Lung (tissue), 11 donors: ENCODE measurements at regions not wholly inside any gene's neighbourhood (a gene's known extent, or its start where the extent isn't known, plus 50 kb on each side); places are given as distances from the start of the nearest gene placed in this dataset.
A peak's percentile ranks its signal among the peaks of the same experiment; 100 is the strongest.
"Not testable (repeated sequence)": the region's sequence is repeated elsewhere in the genome, so short reads cannot be mapped to it uniquely, and the experiment has no call there.

Source experiments
- ATAC-seq: fragments of 200-7000 bp; cut with Tn5 transposase; one replicate; pipeline ENCODE4 v1.9.1; 2020; ENCODE audit warnings: moderate number of reproducible peaks; ENCODE audit not compliant: insufficient read depth, low FRiP score
- DNase-seq, 3 donors: peaks; one replicate each; pipeline ENCODE4 v3.0.0-alpha.2; 2013 to 2017
- H3K27ac ChIP-seq, 2 donors: one replicate each; pipeline ENCODE4 v1.5.1; 2013; ENCODE audit warnings: mild to moderate bottlenecking in 2 of 2, moderate library complexity in 2 of 2, control low read depth in 1 of 2, inconsistent platforms in 1 of 2, low read depth in 1 of 2, low read length in 1 of 2
- H3K27me3 ChIP-seq, 3 donors: one replicate each; pipeline ENCODE4 v1.5.1; 2013; ENCODE audit warnings: low read length in 2 of 3; ENCODE audit not compliant: control insufficient read depth in 3 of 3, insufficient read depth in 3 of 3
- H3K36me3 ChIP-seq, 4 donors: one replicate each; pipeline ENCODE4 v1.5.1; 2013; ENCODE audit warnings: low read length in 4 of 4, mild to moderate bottlenecking in 1 of 4, moderate library complexity in 1 of 4; ENCODE audit not compliant: control insufficient read depth in 4 of 4, insufficient read depth in 4 of 4
- H3K4me1 ChIP-seq, 5 donors: one replicate each; pipeline ENCODE4 v1.5.1; 2013; ENCODE audit warnings: low read length in 5 of 5, mild to moderate bottlenecking in 2 of 5, moderate library complexity in 1 of 5; ENCODE audit not compliant: control insufficient read depth in 5 of 5, insufficient read depth in 5 of 5
- H3K4me3 ChIP-seq: one replicate; pipeline ENCODE4 v1.5.1; 2013; ENCODE audit warnings: mild to moderate bottlenecking, control low read depth, moderate library complexity
- H3K9ac ChIP-seq, 2 donors: one replicate each; pipeline ENCODE4 v1.5.1; 2013; ENCODE audit warnings: low read length in 2 of 2, control low read depth in 1 of 2; ENCODE audit not compliant: insufficient read depth in 1 of 2
- H3K9me3 ChIP-seq, 4 donors: one replicate each; pipeline ENCODE4 v1.5.1; 2013; ENCODE audit warnings: low read length in 3 of 4, mild to moderate bottlenecking in 1 of 4, moderate library complexity in 1 of 4; ENCODE audit not compliant: control insufficient read depth in 4 of 4, insufficient read depth in 3 of 4
- CTCF ChIP-seq: IDR thresholded peaks from 2 replicates; pipeline ENCODE4 v1.5.1; 2012; ENCODE audit warnings: mild to moderate bottlenecking; ENCODE audit errors: control extremely low read depth, extremely low read depth
- WGBS, 2 donors: extraction: QIAGEN DNeasy Blood & Tissue Kit; methylation state at CpG; one replicate each; pipeline ENCODE4 v1.1.7; 2013; 5-methylcytosine and 5-hydroxymethylcytosine counted together
- donor health status: control.
- donor health status: control.
- donor health status: Bipolar disorder and iron deficiency.
- donor health status: healthy.
- donor health status: DM: yes; HTN: yes; CAD: no.

DNA sequence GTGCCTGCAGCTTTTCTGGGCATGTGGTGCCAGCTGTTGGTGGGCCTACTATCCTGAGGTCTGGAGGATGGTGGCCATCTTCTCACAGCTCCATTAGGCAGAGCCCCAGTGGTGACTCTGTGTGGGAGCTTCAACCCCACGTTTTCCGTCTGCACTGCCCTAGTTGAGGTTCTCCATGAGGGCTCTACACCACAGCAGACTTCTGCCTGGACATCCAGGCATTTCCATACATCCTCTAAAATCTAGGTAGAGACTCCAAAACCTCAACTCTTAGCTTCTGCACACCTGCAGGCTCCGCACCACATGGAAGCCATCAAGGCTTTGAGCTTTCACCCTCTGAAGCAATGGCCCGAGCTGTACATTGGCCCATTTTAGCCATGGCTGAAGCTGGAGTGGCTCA is 153.3 kb upstream of the PGRMC2 start:
- H3K4me1 ChIP-seq, result no peaks in the 10 kb centered on the region
- WGBS, 2 donors, result 88 to 89% methylated on average over 4 of the region's 4 CpGs
- no peaks in the 10 kb centered on the region for H3K27me3 ChIP-seq
- ATAC-seq (no peak), DNase-seq (no peak)
- no peak overlapping the region for H3K27ac ChIP-seq
- no peaks in the 10 kb centered on the region for H3K36me3 ChIP-seq
- H3K4me3 ChIP-seq, result no peak overlapping the region
- H3K9me3 ChIP-seq, result peaks cover 0 to 16% (median 7%) of the 10 kb centered on the region in 4 donors
- no peak overlapping the region for H3K9ac ChIP-seq
- no peak for TF ChIP-seq CTCF

DNA sequence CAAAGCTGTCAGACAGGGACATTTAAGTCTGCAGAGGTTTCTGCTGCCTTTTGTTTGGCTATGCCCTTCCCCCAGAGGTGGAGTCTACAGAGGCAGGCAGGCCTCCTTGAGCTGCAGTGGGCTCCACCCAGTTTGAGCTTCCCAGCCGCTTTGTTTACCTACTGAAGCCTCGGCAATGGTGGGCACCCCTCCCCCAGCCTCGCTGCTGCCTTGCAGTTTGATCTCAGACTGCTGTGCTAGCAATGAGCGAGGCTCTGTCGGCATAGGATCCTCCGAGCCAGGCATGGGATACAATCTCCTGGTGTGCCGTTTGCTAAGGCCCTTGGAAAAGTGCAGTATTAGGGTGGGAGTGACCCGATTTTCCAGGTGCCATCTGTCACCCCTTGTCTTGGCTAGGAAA is 149.4 kb upstream of the PGRMC2 start:
- 89 to 92% methylated on average over 8 of the region's 8 CpGs for WGBS, 2 donors
- not testable (repeated sequence) for DNase-seq, H3K4me1 ChIP-seq, H3K27ac ChIP-seq, H3K36me3 ChIP-seq, ATAC-seq, H3K9ac ChIP-seq, H3K9me3 ChIP-seq, H3K27me3 ChIP-seq, H3K4me3 ChIP-seq

DNA sequence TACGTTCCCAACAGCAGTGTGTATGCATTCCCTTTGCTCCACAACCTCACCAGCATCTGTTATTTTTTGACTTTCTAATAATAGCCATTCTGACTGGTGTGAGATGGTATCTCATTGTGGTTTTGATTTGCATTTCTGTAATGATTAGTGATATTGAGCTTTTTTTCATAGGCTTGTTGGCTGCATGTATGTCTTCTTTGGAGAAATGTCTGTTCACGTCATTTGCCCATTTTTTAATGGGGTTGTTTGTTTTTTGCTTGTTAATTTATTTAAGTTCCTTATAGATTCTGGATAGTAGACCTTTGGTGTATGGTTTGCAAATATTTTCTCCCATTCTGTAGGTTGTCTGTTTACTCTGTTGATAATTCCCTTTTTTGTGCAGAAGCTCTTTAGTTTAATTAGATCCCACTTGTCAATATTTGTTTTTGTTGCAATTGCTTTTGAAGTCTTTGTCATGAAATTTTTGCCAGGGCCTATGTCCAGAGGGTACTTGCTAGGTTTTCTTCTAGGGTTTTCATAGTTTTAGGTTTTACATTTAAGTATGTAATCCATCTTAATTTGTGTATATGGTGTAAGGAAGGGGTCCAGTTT is 141.5 kb upstream of the PGRMC2 start:
- not testable (repeated sequence) for H3K4me3 ChIP-seq, H3K27me3 ChIP-seq, H3K27ac ChIP-seq, DNase-seq, H3K9me3 ChIP-seq, H3K4me1 ChIP-seq, ATAC-seq, H3K9ac ChIP-seq, H3K36me3 ChIP-seq
- 92 to 94% methylated on average over 2 of the region's 2 CpGs for WGBS, 2 donors

GRCh38 chr4:128428397-128428796 is 140.8 kb upstream of the PGRMC2 start:
- H3K27ac ChIP-seq, result no peak overlapping the region
- no peak overlapping the region for H3K9ac ChIP-seq

More at GRCh38 chr4:128428397-128428796, 140.8 kb upstream of the PGRMC2 start:
- no peak for TF ChIP-seq CTCF
- WGBS, 2 donors, result 72 to 90% methylated on average over 3 of the region's 3 CpGs
- peak; percentile 45 for ATAC-seq
- no peaks in the 10 kb centered on the region for H3K27me3 ChIP-seq
- DNase-seq, result no peak
- peaks cover 0 to 5% (median 0%) of the 10 kb centered on the region in 5 donors for H3K4me1 ChIP-seq
- no peaks in the 10 kb centered on the region for H3K9me3 ChIP-seq
- no peaks in the 10 kb centered on the region for H3K36me3 ChIP-seq
- H3K4me3 ChIP-seq, result no peak overlapping the region
